ENCODE measurements at regions not wholly inside any gene's neighbourhood (a gene's known extent, or its start where the extent isn't known, plus 50 kb on each side); places are given as distances from the start of the nearest gene placed in this dataset.
"Not testable (repeated sequence)": the region's sequence is repeated elsewhere in the genome, so short reads cannot be mapped to it uniquely, and the experiment has no call there.

DNA sequence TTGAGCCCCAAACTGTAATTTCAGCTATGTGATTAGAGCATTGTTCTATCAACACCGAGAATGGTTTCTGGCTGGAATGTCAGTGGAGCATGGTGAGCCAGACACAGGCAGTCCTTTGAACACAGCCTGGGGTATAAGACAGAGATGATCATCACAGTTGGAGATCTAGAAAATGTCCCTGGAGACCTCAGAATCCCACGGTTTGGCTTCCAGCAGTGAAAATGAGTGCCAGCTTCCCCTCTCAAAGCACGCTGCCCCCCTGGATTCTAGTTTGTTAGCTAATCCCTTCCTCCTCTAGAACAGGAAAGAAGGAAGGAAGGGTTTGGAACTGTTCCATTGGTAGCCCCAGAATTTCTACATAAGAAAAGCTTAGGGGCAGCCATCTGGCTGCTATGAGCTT is 59.9 kb upstream of the JAK1 start:
- no peak overlapping the region for H3K4me3 ChIP-seq (ENCODE audit: low read length)
- H3K4me2 ChIP-seq (ENCODE audit: low read length), result no peak overlapping the region
- H3K27ac ChIP-seq (ENCODE audit: low read depth, low read length), result no peak overlapping the region
- H4K20me1 ChIP-seq (ENCODE audit: control insufficient read depth, insufficient read depth, low read depth, low read length), result no peaks in the 10 kb centered on the region
- no peaks in the 10 kb centered on the region for H3K4me1 ChIP-seq (ENCODE audit: control insufficient read depth, low read length)
- H3K79me2 ChIP-seq (ENCODE audit: control insufficient read depth, low read length), result no peaks in the 10 kb centered on the region
- no peaks in the 10 kb centered on the region for H3F3A ChIP-seq (ENCODE audit: control insufficient read depth, insufficient read depth)
- no peaks in the 10 kb centered on the region for H3K36me3 ChIP-seq (ENCODE audit: control insufficient read depth, low read length)
- no peaks in the 10 kb centered on the region for H3K9me3 ChIP-seq (ENCODE audit: control insufficient read depth, insufficient read depth, low read length)
- H3K9me2 ChIP-seq (replicated peaks; ENCODE audit: control insufficient read depth, low read length), result no peaks in the 10 kb centered on the region
- no peaks in the 10 kb centered on the region for H3K27me3 ChIP-seq (ENCODE audit: control insufficient read depth, low read length)
- TF ChIP-seq, protein P1, sequence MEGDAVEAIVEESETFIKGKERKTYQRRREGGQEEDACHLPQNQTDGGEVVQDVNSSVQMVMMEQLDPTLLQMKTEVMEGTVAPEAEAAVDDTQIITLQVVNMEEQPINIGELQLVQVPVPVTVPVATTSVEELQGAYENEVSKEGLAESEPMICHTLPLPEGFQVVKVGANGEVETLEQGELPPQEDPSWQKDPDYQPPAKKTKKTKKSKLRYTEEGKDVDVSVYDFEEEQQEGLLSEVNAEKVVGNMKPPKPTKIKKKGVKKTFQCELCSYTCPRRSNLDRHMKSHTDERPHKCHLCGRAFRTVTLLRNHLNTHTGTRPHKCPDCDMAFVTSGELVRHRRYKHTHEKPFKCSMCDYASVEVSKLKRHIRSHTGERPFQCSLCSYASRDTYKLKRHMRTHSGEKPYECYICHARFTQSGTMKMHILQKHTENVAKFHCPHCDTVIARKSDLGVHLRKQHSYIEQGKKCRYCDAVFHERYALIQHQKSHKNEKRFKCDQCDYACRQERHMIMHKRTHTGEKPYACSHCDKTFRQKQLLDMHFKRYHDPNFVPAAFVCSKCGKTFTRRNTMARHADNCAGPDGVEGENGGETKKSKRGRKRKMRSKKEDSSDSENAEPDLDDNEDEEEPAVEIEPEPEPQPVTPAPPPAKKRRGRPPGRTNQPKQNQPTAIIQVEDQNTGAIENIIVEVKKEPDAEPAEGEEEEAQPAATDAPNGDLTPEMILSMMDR (IDR thresholded peaks at IDR 0.05; ENCODE audit: low read depth, low read length, poor library complexity, severe bottlenecking), result no peak
- no peak for TF ChIP-seq EZH2phosphoT487 (IDR thresholded peaks at IDR 0.05; ENCODE audit: borderline replicate concordance, low read length)

DNA sequence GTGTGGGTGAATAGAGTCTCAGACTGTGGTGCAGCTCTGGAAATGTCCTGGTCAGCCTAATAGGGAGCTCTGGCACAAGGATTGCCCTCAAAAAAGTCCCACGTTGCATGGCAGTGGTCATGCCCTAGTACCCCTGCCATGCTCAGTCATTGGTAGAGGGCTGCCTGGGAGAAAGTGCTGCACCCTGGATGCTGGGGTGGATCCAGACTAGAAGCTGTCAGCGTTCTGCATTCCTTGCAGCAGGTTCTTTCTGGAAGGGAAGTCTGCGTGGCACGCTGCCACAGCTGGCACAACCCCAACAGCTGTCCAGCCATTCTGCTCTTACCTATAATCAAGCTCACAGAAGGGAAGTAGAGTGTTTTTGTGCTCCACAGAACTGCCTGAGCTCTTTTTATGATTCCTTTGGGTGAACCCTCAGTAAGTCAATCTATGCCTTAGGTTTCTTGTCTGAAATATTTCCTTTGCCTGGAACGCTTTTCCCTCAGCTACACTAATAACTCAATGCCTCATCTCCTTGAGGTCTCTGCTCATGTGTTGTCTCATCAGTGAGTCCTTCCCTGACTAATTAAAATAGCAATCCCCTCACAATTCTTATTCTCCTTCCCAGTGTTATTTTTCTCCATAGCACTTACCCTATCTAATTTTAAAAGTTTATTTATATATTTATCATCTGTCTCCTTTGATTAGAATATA is 61.5 kb upstream of the JAK1 start:
- H3K4me2 ChIP-seq (ENCODE audit: low read length), result no peak overlapping the region
- no peak for TF ChIP-seq EZH2phosphoT487 (IDR thresholded peaks at IDR 0.05; ENCODE audit: borderline replicate concordance, low read length)
- TF ChIP-seq, protein P1 (IDR thresholded peaks at IDR 0.05; ENCODE audit: low read depth, low read length, poor library complexity, severe bottlenecking), result no peak
- no peaks in the 10 kb centered on the region for H3F3A ChIP-seq (ENCODE audit: control insufficient read depth, insufficient read depth)
- no peaks in the 10 kb centered on the region for H3K79me2 ChIP-seq (ENCODE audit: control insufficient read depth, low read length)
- H4K20me1 ChIP-seq (ENCODE audit: control insufficient read depth, insufficient read depth, low read depth, low read length), result no peaks in the 10 kb centered on the region
- 0 out of 2 replicates have a peak, but pooled peaks cover under 1% of the 10 kb centered on the region for H3K27me3 ChIP-seq (ENCODE audit: control insufficient read depth, low read length)
- H3K4me1 ChIP-seq (ENCODE audit: control insufficient read depth, low read length), result no peaks in the 10 kb centered on the region
- H3K9me2 ChIP-seq (replicated peaks; ENCODE audit: control insufficient read depth, low read length), result no peaks in the 10 kb centered on the region
- H3K36me3 ChIP-seq (ENCODE audit: control insufficient read depth, low read length), result no peaks in the 10 kb centered on the region
- H3K27ac ChIP-seq (ENCODE audit: low read depth, low read length), result no peak overlapping the region
- H3K4me3 ChIP-seq (ENCODE audit: low read length), result no peak overlapping the region
- no peaks in the 10 kb centered on the region for H3K9me3 ChIP-seq (ENCODE audit: control insufficient read depth, insufficient read depth, low read length)

DNA sequence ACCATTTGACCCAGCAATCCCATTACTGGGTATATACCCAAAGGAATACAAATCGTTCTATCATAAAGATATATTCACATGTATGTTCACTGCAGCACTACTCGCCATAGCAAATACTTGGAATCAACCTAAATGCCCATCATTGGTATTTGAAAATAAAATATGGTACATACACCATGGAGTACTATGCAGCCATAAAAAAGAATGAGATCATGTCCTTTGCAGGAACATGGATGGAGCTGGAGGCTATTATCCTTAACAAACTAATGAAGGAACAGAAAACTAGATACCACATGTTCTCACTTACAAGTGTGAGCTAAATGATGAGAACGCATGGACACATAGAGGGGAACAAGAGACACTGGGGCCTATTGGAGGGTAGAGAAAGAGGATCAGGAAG is 63.1 kb upstream of the JAK1 start:
- H3K9me2 ChIP-seq (replicated peaks; ENCODE audit: control insufficient read depth, low read length); H3K27me3 ChIP-seq (ENCODE audit: control insufficient read depth, low read length); H3K36me3 ChIP-seq (ENCODE audit: control insufficient read depth, low read length); H3K4me2 ChIP-seq (ENCODE audit: low read length); H3K79me2 ChIP-seq (ENCODE audit: control insufficient read depth, low read length); H3F3A ChIP-seq (ENCODE audit: control insufficient read depth, insufficient read depth); H4K20me1 ChIP-seq (ENCODE audit: control insufficient read depth, insufficient read depth, low read depth, low read length); H3K27ac ChIP-seq (ENCODE audit: low read depth, low read length); H3K4me3 ChIP-seq (ENCODE audit: low read length); H3K9me3 ChIP-seq (ENCODE audit: control insufficient read depth, insufficient read depth, low read length); H3K4me1 ChIP-seq (ENCODE audit: control insufficient read depth, low read length): not testable (repeated sequence)

DNA sequence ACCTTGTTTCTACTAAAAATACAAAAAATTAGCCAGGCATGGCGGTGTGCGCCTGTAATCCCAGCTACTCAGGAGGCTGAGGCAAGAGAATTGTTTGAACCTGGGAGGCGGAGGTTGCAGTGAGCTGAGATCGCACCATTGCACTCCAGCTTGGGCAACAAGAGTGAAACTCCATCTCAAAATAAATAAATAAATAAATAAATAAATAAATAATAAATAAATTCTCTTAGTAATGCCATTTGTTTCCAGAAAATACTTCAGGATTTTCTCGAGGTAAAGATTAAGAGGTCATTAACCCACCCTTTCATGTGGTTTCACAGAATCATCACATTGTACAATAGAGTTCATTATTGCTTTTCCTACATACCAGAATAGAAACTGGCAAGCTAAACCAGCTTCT is 68.5 kb upstream of the JAK1 start:
- H3K9me3 ChIP-seq (ENCODE audit: control insufficient read depth, insufficient read depth, low read length), result not testable (repeated sequence)

More for the DNA sequence above, 68.5 kb upstream of the JAK1 start:
- not testable (repeated sequence) for H3K79me2 ChIP-seq (ENCODE audit: control insufficient read depth, low read length); H3K36me3 ChIP-seq (ENCODE audit: control insufficient read depth, low read length); H3K9me2 ChIP-seq (replicated peaks; ENCODE audit: control insufficient read depth, low read length); H3K27me3 ChIP-seq (ENCODE audit: control insufficient read depth, low read length); H4K20me1 ChIP-seq (ENCODE audit: control insufficient read depth, insufficient read depth, low read depth, low read length); H3K4me1 ChIP-seq (ENCODE audit: control insufficient read depth, low read length); H3K4me3 ChIP-seq (ENCODE audit: low read length); H3K4me2 ChIP-seq (ENCODE audit: low read length); H3F3A ChIP-seq (ENCODE audit: control insufficient read depth, insufficient read depth); H3K27ac ChIP-seq (ENCODE audit: low read depth, low read length)

Data from DOHH2 (cell line).